Ishikawa (cell line): ENCODE measurements at regions not wholly inside any gene's neighbourhood (a gene's known extent, or its start where the extent isn't known, plus 50 kb on each side); places are given as distances from the start of the nearest gene placed in this dataset.
A peak's percentile ranks its signal among the peaks of the same experiment; 100 is the strongest.

ENCODE experiments used
- CEBPB ChIP-seq: IDR thresholded peaks from 2 replicates; pipeline ENCODE4 v1.6.1; 2012
- CREB1 ChIP-seq: IDR thresholded peaks from 2 replicates; pipeline ENCODE4 v1.6.1; 2012; ENCODE audit warnings: low read depth
- EGR1 ChIP-seq: IDR thresholded peaks from 2 replicates; pipeline ENCODE4 v1.6.1; 2012
- EP300 ChIP-seq: IDR thresholded peaks from 2 replicates; pipeline ENCODE4 v1.6.1; 2012; ENCODE audit warnings: borderline replicate concordance
- FOXM1 ChIP-seq: IDR thresholded peaks from 2 replicates; pipeline ENCODE4 v1.6.1; 2012; ENCODE audit warnings: low read depth, borderline replicate concordance
- MAX ChIP-seq: IDR thresholded peaks from 2 replicates; pipeline ENCODE4 v1.6.1; 2012
- NFIC ChIP-seq: IDR thresholded peaks from 2 replicates; pipeline ENCODE4 v1.6.1; 2012
- RAD21 ChIP-seq: IDR thresholded peaks from 2 replicates; pipeline ENCODE4 v1.6.1; 2012; ENCODE audit warnings: low read depth
- REST ChIP-seq: IDR thresholded peaks from 2 replicates; pipeline ENCODE4 v1.6.1; 2012; ENCODE audit warnings: low read depth, mild to moderate bottlenecking
- TAF1 ChIP-seq: IDR thresholded peaks from 2 replicates; pipeline ENCODE4 v1.6.1; 2012; ENCODE audit warnings: low read depth, mild to moderate bottlenecking
- TCF12 ChIP-seq: IDR thresholded peaks from 2 replicates; pipeline ENCODE4 v1.6.1; 2012; ENCODE audit warnings: low read depth
- TEAD4 ChIP-seq: IDR thresholded peaks from 2 replicates; pipeline ENCODE4 v1.6.1; 2012
- USF1 ChIP-seq: IDR thresholded peaks from 2 replicates; pipeline ENCODE4 v1.6.1; 2012
- YY1 ChIP-seq: IDR thresholded peaks from 2 replicates; pipeline ENCODE4 v1.6.1; 2012; ENCODE audit warnings: low read depth
- ZBTB7A ChIP-seq: IDR thresholded peaks from 2 replicates; pipeline ENCODE4 v1.6.1; 2012; ENCODE audit warnings: low read depth

GRCh38 chr11:97263183-97263858 lies 873.5 kb downstream of the JRKL start:
- TF ChIP-seq TAF1, result no peak
- TF ChIP-seq ZBTB7A, result no peak
- no peak for TF ChIP-seq FOXM1
- TF ChIP-seq CREB1, result no peak
- TF ChIP-seq RAD21, result no peak

GRCh38 chr11:97269527-97269926 lies 879.7 kb downstream of the JRKL start:
- TF ChIP-seq RAD21, result peak; percentile 28
- no peak for TF ChIP-seq FOXM1

GRCh38 chr11:97279341-97279740 lies 889.5 kb downstream of the JRKL start:
- TF ChIP-seq CREB1 (no peak), TAF1 (no peak), TCF12 (no peak), RAD21 (no peak), FOXM1 (no peak), ZBTB7A (no peak), CEBPB (no peak), YY1 (no peak), MAX (no peak), REST (no peak), USF1 (no peak), EGR1 (no peak), EP300 (no peak)

GRCh38 chr11:97280347-97280746 lies 890.5 kb downstream of the JRKL start:
- TF ChIP-seq MAX (no peak), ZBTB7A (no peak), EP300 (no peak), USF1 (no peak), NFIC (no peak), CEBPB (no peak), REST (no peak), RAD21 (no peak), CREB1 (no peak), FOXM1 (no peak), EGR1 (no peak), TEAD4 (no peak), YY1 (no peak), TAF1 (no peak), TCF12 (no peak)

GRCh38 chr11:97289823-97290222 lies 900.0 kb downstream of the JRKL start:
- TF ChIP-seq NFIC, result no peak
- no peak for TF ChIP-seq TEAD4
- TF ChIP-seq ZBTB7A, result no peak
- no peak for TF ChIP-seq EGR1
- no peak for TF ChIP-seq TAF1

GRCh38 chr11:97290464-97291041 lies 900.7 kb downstream of the JRKL start:
- no peak for TF ChIP-seq TAF1
- no peak for TF ChIP-seq FOXM1
- peak; percentile 56; the same call in 1 of the 2 replicates for TF ChIP-seq EP300
- TF ChIP-seq TEAD4, result peak; percentile 31; the same call in 1 of the 2 replicates
- TF ChIP-seq NFIC, result no peak; the same call in 1 of the 2 replicates
- no peak for TF ChIP-seq MAX
- TF ChIP-seq TCF12, result 0 out of 2 replicates have a peak, but pooled peaks have one; percentile 27
- TF ChIP-seq REST, result no peak
- TF ChIP-seq CREB1, result no peak
- no peak for TF ChIP-seq EGR1
- TF ChIP-seq YY1, result no peak
- no peak for TF ChIP-seq ZBTB7A
- no peak for TF ChIP-seq CEBPB
- no peak for TF ChIP-seq USF1
- TF ChIP-seq RAD21, result no peak
